ENCODE measurements at regions not wholly inside any gene's neighbourhood (a gene's known extent, or its start where the extent isn't known, plus 50 kb on each side); places are given as distances from the start of the nearest gene placed in this dataset.

GRCh38 chr3:194196876-194197275 is 60.9 kb downstream of the HES1 start:
- DNase-seq (no peak), ATAC-seq (ENCODE audit: low FRiP score in 2 of 2) (no peak)
- WGBS, 2 donors = 85 to 88% methylated on average over 9 of the region's 9 CpGs
- no peak overlapping the region for H3K27ac ChIP-seq
- H3K27me3 ChIP-seq = no peaks in the 10 kb centered on the region
- no peaks in the 10 kb centered on the region for H3K36me3 ChIP-seq
- TF ChIP-seq POLR2AphosphoS5 (IDR thresholded peaks at IDR 0.05) (no peak), CTCF (IDR thresholded peaks at IDR 0.05) (no peak), POLR2A (IDR thresholded peaks at IDR 0.05) (no peak), EP300 (IDR thresholded peaks at IDR 0.05) (no peak)
- no peak overlapping the region for H3K4me3 ChIP-seq
- no peaks in the 10 kb centered on the region for H3K9me3 ChIP-seq
- peaks cover 0 to 8% (median 6%) of the 10 kb centered on the region in 4 donors for H3K4me1 ChIP-seq

GRCh38 chr3:194197396-194197960 is 61.5 kb downstream of the HES1 start:
- 92 to 94% methylated on average over 7 of the region's 7 CpGs for WGBS, 2 donors
- Histone ChIP-seq H3K27me3 (no peaks in the 10 kb centered on the region), H3K4me3 (no peak overlapping the region), H3K9me3 (no peaks in the 10 kb centered on the region), H3K27ac (no peak overlapping the region), H3K36me3 (no peaks in the 10 kb centered on the region), H3K4me1 (peaks cover 0 to 8% (median 6%) of the 10 kb centered on the region in 4 donors)
- TF ChIP-seq CTCF (IDR thresholded peaks at IDR 0.05) (no peak), EP300 (IDR thresholded peaks at IDR 0.05) (no peak)
- DNase-seq (no peak), ATAC-seq (ENCODE audit: low FRiP score in 2 of 2) (no peak)

- no peaks in the 10 kb centered on the region for H3K27me3 ChIP-seq
- no peaks in the 10 kb centered on the region for H3K36me3 ChIP-seq
- ATAC-seq (ENCODE audit: low FRiP score in 2 of 2) = no peak
- WGBS, 2 donors = 90 to 92% methylated on average over 9 of the region's 9 CpGs
- DNase-seq = no peak
- H3K9me3 ChIP-seq = no peaks in the 10 kb centered on the region
- TF ChIP-seq CTCF (IDR thresholded peaks at IDR 0.05) (no peak), POLR2AphosphoS5 (IDR thresholded peaks at IDR 0.05) (no peak), POLR2A (IDR thresholded peaks at IDR 0.05) (no peak), EP300 (IDR thresholded peaks at IDR 0.05) (no peak)
- no peak overlapping the region for H3K4me3 ChIP-seq
- peaks cover 0 to 8% (median 6%) of the 10 kb centered on the region in 4 donors for H3K4me1 ChIP-seq
- H3K27ac ChIP-seq = no peak overlapping the region
These were observed 62.2 kb downstream of the HES1 start for GRCh38 chr3:194197981-194198695.

- Histone ChIP-seq H3K27ac (no peak overlapping the region), H3K4me1 (peaks cover 3 to 12% (median 5%) of the 10 kb centered on the region in 4 donors), H3K36me3 (no peaks in the 10 kb centered on the region), H3K27me3 (peaks cover 0 to 5% (median 3%) of the 10 kb centered on the region in 4 donors), H3K4me3 (no peak overlapping the region), H3K9me3 (no peaks in the 10 kb centered on the region)
- DNase-seq (no peak), ATAC-seq (ENCODE audit: low FRiP score in 2 of 2) (no peak)
- no peak for TF ChIP-seq POLR2AphosphoS5 (IDR thresholded peaks at IDR 0.05)
- TF ChIP-seq CTCF (IDR thresholded peaks at IDR 0.05) = no peak
- no peak for TF ChIP-seq POLR2A (IDR thresholded peaks at IDR 0.05)
- TF ChIP-seq EP300 (IDR thresholded peaks at IDR 0.05) = no peak
- 82 to 86% methylated on average over 3 of the region's 3 CpGs for WGBS, 2 donors
These were observed 63.0 kb downstream of the HES1 start for GRCh38 chr3:194198938-194199337.
